ENCODE measurements at regions not wholly inside any gene's neighbourhood (a gene's known extent, or its start where the extent isn't known, plus 50 kb on each side); places are given as distances from the start of the nearest gene placed in this dataset.
"Not testable (repeated sequence)": the region's sequence is repeated elsewhere in the genome, so short reads cannot be mapped to it uniquely, and the experiment has no call there.

DNA sequence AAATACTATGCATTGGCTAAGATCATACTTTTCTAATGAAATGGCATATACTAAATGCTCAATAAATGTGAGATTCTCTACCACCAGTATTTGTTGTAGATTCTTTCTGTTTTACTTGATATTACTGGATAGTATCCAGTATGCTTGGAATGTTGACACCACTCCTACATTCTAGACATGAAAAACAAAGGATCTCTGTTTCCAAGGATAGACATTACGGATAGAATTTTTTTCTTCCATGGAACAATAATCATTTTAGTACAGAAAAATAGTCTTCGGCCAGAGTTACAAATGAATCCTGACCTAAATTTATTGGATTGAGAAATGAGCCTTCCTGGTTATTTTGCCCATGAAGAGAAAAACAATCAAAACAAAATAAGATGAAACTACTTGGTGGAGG is 258.2 kb upstream of the NT5E start:
- no peak for DNase-seq

DNA sequence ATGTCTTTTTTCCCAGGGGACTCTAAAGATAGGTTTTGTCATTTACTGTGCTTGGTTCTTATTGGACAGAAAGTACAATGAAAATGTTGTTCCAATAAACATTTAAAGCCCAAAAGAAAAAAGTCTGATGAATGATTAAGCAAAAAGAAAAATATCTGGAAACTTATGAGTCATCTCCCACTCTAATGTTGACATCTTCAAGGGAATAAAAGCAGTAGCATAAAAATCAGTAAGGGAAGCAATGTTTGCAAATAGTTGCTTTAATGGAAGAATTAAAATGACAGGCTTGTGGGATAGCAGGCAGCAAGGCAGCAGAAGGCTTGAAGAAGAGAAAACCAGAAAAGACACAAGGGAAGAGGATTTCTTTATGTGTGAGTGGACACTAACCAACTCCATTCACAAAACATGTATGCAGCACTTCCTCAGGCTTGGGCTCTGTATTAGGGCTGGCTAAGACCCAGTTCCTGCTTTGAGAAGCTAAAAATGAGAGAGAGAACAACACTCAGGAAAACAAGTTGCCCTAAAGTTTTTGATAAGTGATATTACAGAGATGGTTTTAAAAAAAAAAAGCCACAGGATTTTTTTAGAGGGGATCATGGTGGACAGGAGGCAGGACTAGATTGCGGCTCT is 263.2 kb upstream of the NT5E start:
- no peak for DNase-seq

GRCh38 chr6:85185977-85186376 is 263.9 kb upstream of the NT5E start:
- no peak for DNase-seq

- no peak for DNase-seq
Observed at GRCh38 chr6:85183841-85184240, 266.0 kb upstream of the NT5E start.

DNA sequence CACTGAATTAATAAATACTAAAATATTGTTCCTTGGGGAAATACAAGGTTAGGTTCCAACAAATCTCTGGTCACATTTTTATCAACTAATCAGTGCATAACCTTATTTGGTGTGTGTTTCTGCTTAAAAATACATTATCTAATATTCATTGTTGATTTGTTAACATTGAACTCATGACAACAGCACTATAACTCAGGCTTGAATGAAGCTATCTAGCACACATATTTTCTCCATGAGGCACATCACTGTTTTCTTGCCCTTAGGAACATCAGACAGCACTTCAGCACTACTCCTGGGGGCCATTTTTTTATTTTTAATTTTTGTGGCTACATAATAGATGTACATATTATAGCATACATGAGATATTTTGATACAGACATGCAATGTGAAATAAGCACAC is 277.2 kb upstream of the NT5E start:
- DNase-seq: no peak

- DNase-seq: no peak
Observed at GRCh38 chr6:85172161-85172560, 277.7 kb upstream of the NT5E start.

GRCh38 chr6:85169189-85169588 is 280.7 kb upstream of the NT5E start:
- no peak for DNase-seq

- DNase-seq: no peak
Observed at GRCh38 chr6:85168146-85168545, 281.7 kb upstream of the NT5E start.

DNA sequence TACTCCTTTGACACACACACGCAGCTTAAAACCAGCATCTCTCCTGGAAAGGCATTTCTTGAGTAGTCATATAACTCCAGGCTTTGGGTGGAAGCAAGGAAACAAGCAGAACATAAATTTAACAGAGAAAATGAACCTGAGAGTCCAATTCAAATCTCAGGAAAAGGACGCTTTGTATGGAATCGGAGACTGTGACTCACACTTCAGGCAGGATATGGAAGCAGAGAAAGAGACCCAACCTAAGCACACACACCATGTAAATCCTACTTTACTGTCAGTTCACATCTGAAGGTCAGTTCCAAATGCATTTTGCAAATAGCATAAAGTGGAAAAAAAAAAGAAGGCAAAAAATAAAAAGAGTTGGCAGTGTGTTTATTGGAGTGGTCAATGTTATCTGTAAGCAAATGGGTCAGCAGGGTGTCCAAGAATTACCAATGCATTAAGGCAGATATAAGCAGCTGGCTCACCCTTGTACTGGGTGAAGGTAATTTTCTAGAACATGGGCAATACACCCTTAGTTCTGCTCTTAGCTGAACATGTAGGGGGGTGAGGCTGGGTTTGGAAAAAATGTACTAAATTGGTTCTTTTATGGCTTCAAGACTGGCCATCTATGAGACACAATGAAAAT is 283.7 kb upstream of the NT5E start:
- DNase-seq: no peak

DNA sequence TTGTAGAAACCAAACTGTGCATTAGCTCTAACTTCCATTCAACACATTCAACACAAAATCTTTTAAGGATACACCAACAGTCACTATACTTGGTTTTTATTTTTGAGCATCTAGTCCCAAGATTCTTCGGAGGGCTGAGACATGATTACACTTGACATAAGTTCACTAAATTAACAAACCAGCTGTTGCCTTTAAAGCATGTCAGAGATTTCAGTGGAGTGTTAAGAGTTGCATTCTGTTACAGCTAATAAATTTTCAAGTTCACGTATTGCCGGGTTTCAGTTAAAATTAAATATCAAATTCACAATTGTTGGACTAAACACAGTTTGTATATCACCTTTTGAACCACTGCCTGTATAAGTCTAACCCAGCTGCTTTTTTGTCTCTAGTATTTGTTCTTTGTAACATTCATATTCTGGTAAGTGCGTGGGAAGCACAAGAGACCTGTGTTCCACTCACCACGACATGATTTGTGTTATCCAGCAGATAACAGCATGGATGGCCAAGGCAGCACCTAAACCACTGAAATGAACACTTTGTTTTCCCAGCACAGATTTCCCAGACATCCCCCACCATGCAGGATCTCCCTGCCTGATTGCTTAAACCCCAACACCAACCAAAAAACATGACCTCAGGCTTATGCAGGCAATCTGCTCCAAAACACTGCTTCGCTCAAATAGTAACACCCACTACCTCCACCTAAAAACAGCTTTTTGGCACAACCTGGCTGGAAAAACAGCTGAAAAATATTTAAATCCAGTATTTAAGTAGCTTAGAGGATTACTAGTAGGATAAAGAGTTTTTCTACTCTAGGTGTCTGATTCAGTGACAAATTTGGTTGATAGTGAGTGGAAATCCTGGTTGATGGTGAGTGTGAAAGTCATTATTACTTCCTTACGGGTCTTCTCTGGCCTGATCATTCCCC is 286.5 kb upstream of the NT5E start:
- no peak for DNase-seq

DNA sequence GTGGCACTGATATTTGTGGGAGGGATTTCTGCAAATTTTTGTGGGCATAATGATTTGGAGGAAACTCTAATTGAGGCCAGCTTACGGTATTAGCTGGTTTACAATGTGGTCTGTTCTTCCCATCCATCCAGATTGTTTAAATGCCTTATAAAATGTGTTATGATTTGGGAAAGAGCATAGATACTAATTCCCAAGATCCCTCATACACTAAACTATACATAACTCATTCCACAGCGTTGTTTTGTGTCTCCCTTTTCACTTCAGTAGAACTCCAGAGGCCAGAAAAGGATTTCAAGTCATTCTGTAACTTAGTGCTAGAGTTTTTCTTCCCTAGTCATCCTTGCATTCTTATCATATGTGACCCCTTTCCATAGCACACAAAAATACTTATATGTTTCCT is 292.6 kb upstream of the NT5E start:
- no peak for DNase-seq

DNA sequence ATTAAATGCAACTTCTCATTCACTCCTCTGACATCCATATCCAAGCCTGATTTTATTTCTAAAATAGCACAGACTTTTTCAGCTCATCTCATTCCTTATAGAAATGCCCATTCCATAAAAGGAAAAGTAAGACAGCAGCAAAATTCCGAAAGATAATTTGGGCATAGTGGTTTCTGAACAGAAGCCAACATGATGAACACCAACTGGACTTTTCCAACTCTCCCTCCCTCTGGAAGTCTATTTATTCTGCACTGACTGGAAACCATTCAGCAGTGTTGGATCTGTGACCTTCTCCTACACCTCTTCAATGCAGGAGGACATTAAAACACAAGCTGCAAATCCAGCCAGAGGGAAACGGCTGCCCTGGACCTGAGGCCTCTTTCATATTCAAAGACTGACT is 306.2 kb upstream of the NT5E start:
- DNase-seq: no peak

DNA sequence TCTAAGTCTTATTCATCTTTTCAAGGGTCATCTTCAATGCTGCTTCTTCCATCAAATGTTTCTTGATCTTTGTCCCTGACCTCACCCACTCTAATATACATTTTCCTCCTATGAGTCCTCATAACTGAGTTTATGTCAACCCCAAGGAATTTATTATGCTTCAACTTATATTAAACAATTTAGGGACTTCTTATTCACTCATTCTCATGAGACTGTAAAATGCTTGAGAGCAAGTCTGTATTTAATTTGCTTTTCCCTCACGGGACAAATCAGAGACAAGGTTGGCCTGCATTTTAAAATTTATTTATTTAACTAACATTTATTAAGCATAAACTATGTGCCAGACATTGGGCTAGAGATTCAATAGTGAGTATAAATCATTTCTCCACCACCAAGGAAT is 312.0 kb upstream of the NT5E start:
- DNase-seq: no peak

GRCh38 chr6:85136310-85136709 is 313.6 kb upstream of the NT5E start:
- DNase-seq: no peak

- no peak for DNase-seq
Observed at GRCh38 chr6:85135376-85136094, 314.3 kb upstream of the NT5E start.

DNA sequence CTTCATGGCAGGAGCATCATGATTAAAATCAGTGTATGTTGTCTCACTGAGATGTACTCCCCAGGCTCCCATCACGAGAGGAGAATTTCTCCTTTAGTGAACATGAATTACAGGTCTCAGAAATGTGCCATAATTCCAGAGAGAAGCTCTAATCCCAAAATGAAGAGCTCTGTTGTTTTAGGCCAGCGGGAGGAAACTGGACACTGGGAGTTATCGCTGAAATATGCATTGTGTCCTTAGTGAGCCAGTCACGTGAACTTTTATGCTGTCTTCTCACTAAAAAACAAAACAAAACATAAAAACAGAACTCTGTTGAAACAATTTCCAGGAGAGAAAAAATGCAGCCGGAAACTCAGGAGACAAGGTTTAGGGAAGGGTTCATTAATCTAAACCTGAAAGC is 315.7 kb upstream of the NT5E start:
- no peak for DNase-seq

GRCh38 chr6:85132091-85132490 is 317.8 kb upstream of the NT5E start:
- DNase-seq: no peak

- DNase-seq: no peak
Observed at GRCh38 chr6:85130743-85131142, 319.1 kb upstream of the NT5E start.

GRCh38 chr6:85129881-85130280 is 320.0 kb upstream of the NT5E start:
- DNase-seq: no peak

DNA sequence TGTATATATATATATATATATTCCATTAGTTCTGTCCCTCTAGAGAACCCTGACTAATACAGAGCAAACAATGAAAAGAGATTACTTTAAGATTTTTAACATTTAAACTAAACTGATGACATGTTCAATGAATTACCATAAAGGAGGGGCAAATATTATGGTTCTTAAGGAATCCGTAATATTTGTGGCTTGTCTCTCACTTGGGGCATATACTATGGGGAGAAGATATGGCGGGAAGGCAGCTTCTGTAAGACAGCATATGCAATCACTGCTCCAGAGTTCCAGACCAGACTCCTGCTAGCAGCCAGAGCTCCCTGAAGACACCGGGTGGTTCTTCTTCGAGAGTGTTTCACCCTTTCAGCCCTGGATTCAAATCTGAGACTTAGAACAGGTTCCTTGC is 321.1 kb upstream of the NT5E start:
- DNase-seq: no peak

DNA sequence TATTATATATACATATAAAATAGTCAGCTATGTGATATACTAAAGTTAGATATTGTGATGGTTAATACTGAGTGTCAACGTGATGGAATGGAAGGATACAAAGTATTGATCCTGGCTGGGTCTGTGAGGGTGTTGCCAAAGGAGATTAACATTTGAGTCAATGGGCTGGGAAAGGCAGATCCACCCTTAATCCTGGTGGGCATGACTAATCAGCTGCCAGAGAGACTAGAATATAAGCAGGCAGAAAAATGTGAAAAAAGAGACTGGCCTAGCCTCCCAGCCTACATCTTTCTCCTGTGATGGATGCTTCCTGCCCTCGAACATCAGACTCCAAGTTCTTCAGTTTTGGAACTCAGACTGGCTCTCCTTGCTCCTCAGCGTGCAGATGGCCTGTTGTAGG is 321.6 kb upstream of the NT5E start:
- not testable (repeated sequence) for DNase-seq

GRCh38 chr6:85127696-85128243 is 322.1 kb upstream of the NT5E start:
- no peak for DNase-seq

- no peak for DNase-seq
Observed at GRCh38 chr6:85127168-85127498, 322.8 kb upstream of the NT5E start.

Data from DMS 273 treated with DMSO at 0.1 percent for 48 hours (cell line).